Muscle layer of colon (tissue), 2 donors: ENCODE measurements at regions not wholly inside any gene's neighbourhood (a gene's known extent, or its start where the extent isn't known, plus 50 kb on each side); places are given as distances from the start of the nearest gene placed in this dataset.
"Not testable (repeated sequence)": the region's sequence is repeated elsewhere in the genome, so short reads cannot be mapped to it uniquely, and the experiment has no call there.

Source experiments
- H3K27ac ChIP-seq: one replicate; pipeline ENCODE4 v1.7.0; 2013; ENCODE audit warnings: low read depth, mild to moderate bottlenecking, low read length, moderate library complexity
- H3K27me3 ChIP-seq, 2 donors: one replicate each; pipeline ENCODE4 v1.7.0; 2013; ENCODE audit warnings: low read length in 2 of 2, mild to moderate bottlenecking in 2 of 2; ENCODE audit not compliant: insufficient read depth in 2 of 2, control insufficient read depth in 1 of 2
- H3K36me3 ChIP-seq: one replicate; pipeline ENCODE4 v1.7.0; 2013; ENCODE audit warnings: mild to moderate bottlenecking, low read length; ENCODE audit not compliant: insufficient read depth
- H3K4me1 ChIP-seq: one replicate; pipeline ENCODE4 v1.7.0; 2013; ENCODE audit warnings: mild to moderate bottlenecking, low read length; ENCODE audit not compliant: insufficient read depth
- H3K4me3 ChIP-seq, 2 donors: one replicate each; pipeline ENCODE4 v1.7.0; 2013; ENCODE audit warnings: low read length in 2 of 2, low read depth in 1 of 2, mild to moderate bottlenecking in 1 of 2, moderate library complexity in 1 of 2
- H3K9ac ChIP-seq: one replicate; pipeline ENCODE4 v1.7.0; 2013; ENCODE audit warnings: low read length
- H3K9me3 ChIP-seq: one replicate; pipeline ENCODE4 v1.7.0; 2013; ENCODE audit warnings: mild to moderate bottlenecking, low read length
- donor health status: abdominal sarcoma.
- donor health status: Adenocarcinoma of cecum.

GRCh38 chr3:20511863-20512505 lies 326.0 kb upstream of the SGO1 start:
- H3K9ac ChIP-seq: no peak overlapping the region
- H3K36me3 ChIP-seq: no peaks in the 10 kb centered on the region
- H3K4me1 ChIP-seq: no peaks in the 10 kb centered on the region
- H3K9me3 ChIP-seq: no peaks in the 10 kb centered on the region
- H3K4me3 ChIP-seq: no peak overlapping the region
- H3K27me3 ChIP-seq: no peaks in the 10 kb centered on the region
- H3K27ac ChIP-seq: no peak overlapping the region

GRCh38 chr3:20510396-20510795 lies 324.4 kb upstream of the SGO1 start:
- H3K4me1 ChIP-seq: no peaks in the 10 kb centered on the region
- H3K4me3 ChIP-seq: no peak overlapping the region
- H3K27me3 ChIP-seq: no peaks in the 10 kb centered on the region
- H3K9me3 ChIP-seq: no peaks in the 10 kb centered on the region
- no peak overlapping the region for H3K27ac ChIP-seq
- H3K36me3 ChIP-seq: no peaks in the 10 kb centered on the region
- H3K9ac ChIP-seq: no peak overlapping the region

GRCh38 chr3:20503394-20504082 lies 317.5 kb upstream of the SGO1 start:
- Histone ChIP-seq H3K4me3 (no peak overlapping the region), H3K4me1 (no peaks in the 10 kb centered on the region), H3K36me3 (no peaks in the 10 kb centered on the region), H3K9ac (no peak overlapping the region), H3K9me3 (no peaks in the 10 kb centered on the region), H3K27me3 (no peaks in the 10 kb centered on the region), H3K27ac (no peak overlapping the region)

- H3K27me3 ChIP-seq: no peaks in the 10 kb centered on the region
- H3K4me3 ChIP-seq: no peak overlapping the region
- no peaks in the 10 kb centered on the region for H3K36me3 ChIP-seq
- no peak overlapping the region for H3K9ac ChIP-seq
- H3K4me1 ChIP-seq: no peaks in the 10 kb centered on the region
- no peak overlapping the region for H3K27ac ChIP-seq
- H3K9me3 ChIP-seq: no peaks in the 10 kb centered on the region
Measured at GRCh38 chr3:20490996-20491395, 305.0 kb upstream of the SGO1 start.

DNA sequence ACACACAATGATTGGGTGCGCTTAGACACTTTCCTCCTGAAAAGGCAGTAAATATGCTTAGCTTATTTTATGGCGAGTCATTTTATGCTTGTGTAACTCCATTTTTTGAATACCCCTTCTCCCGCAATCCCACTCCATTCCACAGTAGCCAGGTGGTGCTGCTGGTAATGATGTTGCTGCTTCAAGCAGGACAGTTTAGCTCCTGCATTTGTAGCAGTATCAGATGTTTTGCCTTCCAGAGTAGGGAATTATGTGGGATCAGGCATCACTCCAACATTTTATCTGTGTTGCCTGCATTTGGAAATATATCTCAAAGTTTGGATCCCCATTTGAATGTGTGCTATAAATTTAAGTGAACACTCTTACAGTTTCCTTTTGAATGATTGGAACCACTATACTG lies 302.1 kb upstream of the SGO1 start:
- H3K9ac ChIP-seq: no peak overlapping the region
- H3K27ac ChIP-seq: no peak overlapping the region
- H3K36me3 ChIP-seq: no peaks in the 10 kb centered on the region
- H3K9me3 ChIP-seq: no peaks in the 10 kb centered on the region
- no peaks in the 10 kb centered on the region for H3K4me1 ChIP-seq
- no peaks in the 10 kb centered on the region for H3K27me3 ChIP-seq
- H3K4me3 ChIP-seq: no peak overlapping the region

GRCh38 chr3:20484126-20484525 lies 298.1 kb upstream of the SGO1 start:
- Histone ChIP-seq H3K36me3 (no peaks in the 10 kb centered on the region), H3K9ac (no peak overlapping the region), H3K27me3 (no peaks in the 10 kb centered on the region), H3K9me3 (no peaks in the 10 kb centered on the region), H3K27ac (no peak overlapping the region), H3K4me3 (no peak overlapping the region), H3K4me1 (no peaks in the 10 kb centered on the region)

DNA sequence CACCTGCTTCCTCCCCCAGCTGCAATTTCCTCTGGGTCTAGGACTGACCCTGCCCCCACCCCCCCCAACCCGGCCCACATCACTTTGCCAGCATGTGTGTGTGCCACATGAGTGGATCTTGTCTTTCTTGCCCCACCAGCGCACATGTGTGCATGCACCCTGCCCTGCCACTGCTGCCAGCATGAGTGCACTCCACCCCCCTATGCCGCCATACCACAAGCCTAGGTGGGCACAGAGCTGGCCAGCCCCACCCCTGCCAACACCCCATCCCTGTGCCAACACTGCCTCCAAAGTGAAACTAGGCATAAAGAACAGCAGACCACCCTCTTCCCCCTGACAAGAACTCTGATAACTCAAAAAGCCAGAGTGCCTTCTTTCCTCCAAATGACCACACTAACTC lies 296.3 kb upstream of the SGO1 start:
- no peaks in the 10 kb centered on the region for H3K27me3 ChIP-seq
- no peak overlapping the region for H3K4me3 ChIP-seq
- no peaks in the 10 kb centered on the region for H3K9me3 ChIP-seq

GRCh38 chr3:20480786-20481365 lies 294.9 kb upstream of the SGO1 start:
- Histone ChIP-seq H3K27me3 (no peaks in the 10 kb centered on the region), H3K9ac (no peak overlapping the region), H3K36me3 (no peaks in the 10 kb centered on the region), H3K4me3 (no peak overlapping the region), H3K27ac (no peak overlapping the region), H3K4me1 (no peaks in the 10 kb centered on the region), H3K9me3 (no peaks in the 10 kb centered on the region)

More for the DNA sequence above, 296.3 kb upstream of the SGO1 start:
- H3K27ac ChIP-seq: no peak overlapping the region
- no peaks in the 10 kb centered on the region for H3K4me1 ChIP-seq
- no peaks in the 10 kb centered on the region for H3K36me3 ChIP-seq
- no peak overlapping the region for H3K9ac ChIP-seq

DNA sequence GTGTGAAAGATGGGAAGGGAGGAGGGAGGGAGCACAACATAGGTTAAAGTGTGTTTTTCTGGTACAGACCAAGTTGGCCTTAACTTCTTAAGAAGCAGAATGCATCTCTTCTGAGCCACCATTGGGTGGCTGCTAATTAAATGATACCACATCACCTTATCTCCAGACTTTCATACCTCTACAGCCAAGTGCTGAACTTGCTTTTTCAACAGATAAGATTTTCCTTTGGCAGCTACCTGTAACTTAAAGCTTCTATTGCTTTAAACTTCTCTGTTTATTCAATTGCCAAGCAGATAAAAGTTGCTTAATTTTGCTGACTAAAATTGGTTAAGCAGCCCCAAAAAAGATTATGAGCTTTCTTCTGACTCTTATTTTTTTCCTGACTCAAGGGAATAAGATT lies 292.4 kb upstream of the SGO1 start:
- no peak overlapping the region for H3K9ac ChIP-seq
- H3K4me1 ChIP-seq: no peaks in the 10 kb centered on the region
- no peak overlapping the region for H3K4me3 ChIP-seq
- no peaks in the 10 kb centered on the region for H3K9me3 ChIP-seq
- H3K27me3 ChIP-seq: no peaks in the 10 kb centered on the region
- H3K27ac ChIP-seq: no peak overlapping the region
- no peaks in the 10 kb centered on the region for H3K36me3 ChIP-seq

GRCh38 chr3:20464237-20464636 lies 278.2 kb upstream of the SGO1 start:
- not testable (repeated sequence) for H3K36me3 ChIP-seq, H3K9ac ChIP-seq, H3K27me3 ChIP-seq, H3K4me3 ChIP-seq, H3K9me3 ChIP-seq, H3K4me1 ChIP-seq, H3K27ac ChIP-seq

GRCh38 chr3:20462723-20463122 lies 276.7 kb upstream of the SGO1 start:
- H3K36me3 ChIP-seq: no peaks in the 10 kb centered on the region
- no peaks in the 10 kb centered on the region for H3K9me3 ChIP-seq
- no peaks in the 10 kb centered on the region for H3K27me3 ChIP-seq
- no peak overlapping the region for H3K27ac ChIP-seq
- no peaks in the 10 kb centered on the region for H3K4me1 ChIP-seq
- H3K4me3 ChIP-seq: no peak overlapping the region
- H3K9ac ChIP-seq: no peak overlapping the region

DNA sequence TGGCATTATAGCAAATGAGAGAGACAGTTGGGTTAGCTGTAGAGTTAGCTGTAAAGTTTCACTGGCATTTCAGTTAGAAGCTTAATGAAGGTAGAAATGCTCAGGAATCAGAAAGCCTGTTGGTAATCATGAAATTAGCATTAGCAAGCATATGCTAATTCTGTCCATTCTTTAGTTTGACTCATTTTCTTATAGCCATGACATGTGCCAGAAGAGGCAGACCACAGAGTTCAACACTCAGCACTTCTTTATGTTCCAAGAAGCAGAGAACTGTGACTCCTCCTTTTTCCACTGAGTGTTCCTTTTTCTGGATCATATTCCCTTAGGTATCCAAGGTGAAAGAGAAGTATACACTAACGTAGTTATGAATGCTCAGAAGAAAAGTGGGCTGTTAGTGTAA lies 276.2 kb upstream of the SGO1 start:
- no peaks in the 10 kb centered on the region for H3K4me1 ChIP-seq
- no peaks in the 10 kb centered on the region for H3K36me3 ChIP-seq
- no peak overlapping the region for H3K4me3 ChIP-seq
- no peaks in the 10 kb centered on the region for H3K27me3 ChIP-seq
- H3K9me3 ChIP-seq: no peaks in the 10 kb centered on the region
- H3K27ac ChIP-seq: no peak overlapping the region
- H3K9ac ChIP-seq: no peak overlapping the region
